GM23338 (cell line): ENCODE measurements at regions not wholly inside any gene's neighbourhood (a gene's known extent, or its start where the extent isn't known, plus 50 kb on each side); places are given as distances from the start of the nearest gene placed in this dataset.

ENCODE experiments used
- ATAC-seq: fragments of 200-7000 bp; cut with Tn5 transposase; 3 replicates; pipeline ENCODE4 v1.9.1; 2020
- DNase-seq: peaks from one replicate; pipeline ENCODE4 v3.0.0-alpha.2; 2015; ENCODE audit warnings: low spot score
- H2AFZ ChIP-seq: fragments of 200-600 bp; sonication (generic); 2 replicates; pipeline ENCODE4 v1.8.0; 2016; ENCODE audit warnings: antibody characterized with exemption, mild to moderate bottlenecking, moderate library complexity
- H3F3A ChIP-seq: fragments of 200-600 bp; sonication (generic); replicated peaks from 2 replicates; pipeline ENCODE4 v1.8.0; 2017; ENCODE audit warnings: antibody characterized with exemption, mixed run types, low read depth
- H3K27ac ChIP-seq: fragments of 200-600 bp; sonication (generic); 2 replicates; pipeline ENCODE4 v1.6.1; 2016; ENCODE audit warnings: low read depth
- H3K27me3 ChIP-seq: fragments of 200-600 bp; sonication (generic); 2 replicates; pipeline ENCODE4 v1.8.0; 2016; ENCODE audit warnings: mild to moderate bottlenecking, mixed run types, moderate library complexity; ENCODE audit not compliant: insufficient read depth
- H3K36me3 ChIP-seq: fragments of 200-600 bp; sonication (generic); 2 replicates; pipeline ENCODE4 v1.8.0; 2016; ENCODE audit warnings: mild to moderate bottlenecking; ENCODE audit not compliant: insufficient read depth
- H3K4me1 ChIP-seq: fragments of 200-600 bp; sonication (generic); 2 replicates; pipeline ENCODE4 v1.8.0; 2016; ENCODE audit warnings: mild to moderate bottlenecking, moderate library complexity; ENCODE audit not compliant: insufficient read depth
- H3K4me2 ChIP-seq: fragments of 200-600 bp; sonication (generic); 2 replicates; pipeline ENCODE4 v1.7.1; 2017; ENCODE audit warnings: mixed run types
- H3K4me3 ChIP-seq: fragments of 200-600 bp; sonication (generic); 2 replicates; pipeline ENCODE4 v1.6.1; 2016; ENCODE audit warnings: mixed run types
- H3K79me2 ChIP-seq: fragments of 200-600 bp; sonication (generic); replicated peaks from 2 replicates; pipeline ENCODE4 v1.8.0; 2017; ENCODE audit warnings: mild to moderate bottlenecking; ENCODE audit not compliant: insufficient read depth
- H3K9me2 ChIP-seq: fragments of 200-600 bp; sonication (generic); 2 replicates; pipeline ENCODE4 v1.8.0; 2017; ENCODE audit not compliant: insufficient read depth
- H4K20me1 ChIP-seq: fragments of 200-600 bp; sonication (generic); replicated peaks from 2 replicates; pipeline ENCODE4 v1.8.0; 2017; ENCODE audit warnings: mild to moderate bottlenecking; ENCODE audit not compliant: insufficient read depth
- H3K27ac Mint-ChIP-seq: 2 replicates; pipeline ENCODE4 v1.8.0; 2020; ENCODE audit warnings: inconsistent platforms, mild to moderate bottlenecking, moderate library complexity, mixed read lengths
- H3K27me3 Mint-ChIP-seq: 3 replicates; pipeline ENCODE4 v1.8.0; 2022; ENCODE audit warnings: low read depth, mild to moderate bottlenecking, moderate library complexity, mixed read lengths, inconsistent platforms; ENCODE audit not compliant: insufficient read depth, poor library complexity
- H3K36me3 Mint-ChIP-seq: 3 replicates; pipeline ENCODE4 v1.8.0; 2021; ENCODE audit warnings: low read depth, mild to moderate bottlenecking, inconsistent platforms, moderate library complexity, mixed read lengths
- H3K4me1 Mint-ChIP-seq: 3 replicates; pipeline ENCODE4 v1.8.0; 2020; ENCODE audit warnings: mild to moderate bottlenecking, inconsistent platforms, mixed read lengths
- H3K4me3 Mint-ChIP-seq: 3 replicates; pipeline ENCODE4 v1.8.0; 2021; ENCODE audit warnings: moderate library complexity, mild to moderate bottlenecking, inconsistent platforms, mixed read lengths
- H3K9me3 Mint-ChIP-seq: 3 replicates; pipeline ENCODE4 v1.8.0; 2020; ENCODE audit warnings: moderate library complexity, mild to moderate bottlenecking, inconsistent platforms, mixed read lengths
- CREB1 ChIP-seq: fragments of 250-450 bp; sonication (Bioruptor Pico); IDR thresholded peaks from 2 replicates; pipeline ENCODE4 v1.5.0; 2020; ENCODE audit warnings: low read depth, mild to moderate bottlenecking, moderate library complexity
- EZH2 ChIP-seq: fragments of 200-600 bp; sonication (generic); IDR thresholded peaks from one replicate; pipeline ENCODE4 v1.8.0; 2017; ENCODE audit warnings: antibody characterized with exemption, mild to moderate bottlenecking, low read depth; ENCODE audit not compliant: unreplicated experiment
- EZH2phosphoT487 ChIP-seq: fragments of 200-600 bp; sonication (generic); IDR thresholded peaks from one replicate; pipeline ENCODE4 v1.8.1; 2018; ENCODE audit warnings: antibody characterized with exemption; ENCODE audit not compliant: unreplicated experiment
- JUNB ChIP-seq: IDR thresholded peaks from one replicate; pipeline ENCODE4 v1.6.1; 2016; ENCODE audit warnings: antibody characterized with exemption; ENCODE audit not compliant: unreplicated experiment
- POLR2AphosphoS5 ChIP-seq: IDR thresholded peaks from 2 replicates; pipeline ENCODE4 v1.6.1; 2016; ENCODE audit warnings: antibody characterized with exemption, low read depth
- STAT1 ChIP-seq: IDR thresholded peaks from one replicate; pipeline ENCODE4 v1.6.1; 2016; ENCODE audit warnings: antibody characterized with exemption; ENCODE audit not compliant: unreplicated experiment
- ZNF114 ChIP-seq: fragments of 250-450 bp; sonication (Bioruptor Pico); IDR thresholded peaks from 2 replicates; pipeline ENCODE4 v1.5.0; 2020; ENCODE audit warnings: mild to moderate bottlenecking, moderate library complexity
- ZNF462 ChIP-seq: fragments of 250-450 bp; sonication (Bioruptor Pico); IDR thresholded peaks from 2 replicates; pipeline ENCODE4 v1.5.0; 2020; ENCODE audit warnings: mild to moderate bottlenecking, moderate library complexity

- no peak for TF ChIP-seq ZNF462 (CRISPR knock-in tag)
- TF ChIP-seq ZNF114 (CRISPR knock-in tag): no peak
- TF ChIP-seq JUNB: no peak
- TF ChIP-seq EZH2: no peak
- no peak for TF ChIP-seq STAT1
- TF ChIP-seq POLR2AphosphoS5: no peak
- no peak for TF ChIP-seq CREB1
- no peak for TF ChIP-seq EZH2phosphoT487
Measured at GRCh38 chr1:244354810-244355278, 96.9 kb downstream of the ADSS2 start (continued).

- H3K79me2 ChIP-seq: no peaks in the 10 kb centered on the region
- H3K4me3 Mint-ChIP-seq: no peak overlapping the region
- no peak overlapping the region for H3K27ac Mint-ChIP-seq
- H2AFZ ChIP-seq: no peak overlapping the region
- no peaks in the 10 kb centered on the region for H3K27me3 ChIP-seq
- H3K4me3 ChIP-seq: no peak overlapping the region
- H3K36me3 ChIP-seq: no peaks in the 10 kb centered on the region
- H3K9me3 Mint-ChIP-seq: no peaks in the 10 kb centered on the region; the same call in 2 of the 3 replicates
- no peaks in the 10 kb centered on the region; the same call in 2 of the 3 replicates for H3K36me3 Mint-ChIP-seq
- H3K4me2 ChIP-seq: no peak overlapping the region
- H3K9me2 ChIP-seq: no peaks in the 10 kb centered on the region
- peaks cover 9% of the 10 kb centered on the region; the same call in 1 of the 2 replicates for H3F3A ChIP-seq
- H4K20me1 ChIP-seq: no peaks in the 10 kb centered on the region
- DNase-seq (no peak), ATAC-seq (no peak)
- H3K27ac ChIP-seq: no peak overlapping the region
- peaks cover 36% of the 10 kb centered on the region for H3K4me1 ChIP-seq
- H3K27me3 Mint-ChIP-seq: peaks cover 6% of the 10 kb centered on the region
- H3K4me1 Mint-ChIP-seq: peaks cover 35% of the 10 kb centered on the region
- TF ChIP-seq STAT1 (no peak), EZH2phosphoT487 (no peak), ZNF114 (CRISPR knock-in tag) (no peak), ZNF462 (CRISPR knock-in tag) (no peak), JUNB (no peak)
Measured at GRCh38 chr1:244356376-244356775, 95.3 kb downstream of the ADSS2 start.
